HG02938 (cell line): ENCODE measurements at regions not wholly inside any gene's neighbourhood (a gene's known extent, or its start where the extent isn't known, plus 50 kb on each side); places are given as distances from the start of the nearest gene placed in this dataset.

Source experiments
- ATAC-seq: cut with Tn5 transposase; IDR thresholded peaks from one replicate; pipeline ENCODE4 v1.9.1; 2021; ENCODE audit warnings: mild to moderate bottlenecking, moderate library complexity; ENCODE audit not compliant: unreplicated experiment

- ATAC-seq: no peak
These were observed 258.7 kb upstream of the PPP2R3A start for GRCh38 chr3:135706758-135707375.

- ATAC-seq: no peak
These were observed 246.1 kb upstream of the PPP2R3A start for GRCh38 chr3:135719449-135719848.

- ATAC-seq: no peak
These were observed 237.4 kb upstream of the PPP2R3A start for GRCh38 chr3:135728007-135728721.

GRCh38 chr3:135731546-135731945, 234.0 kb upstream of the PPP2R3A start:
- no peak for ATAC-seq

GRCh38 chr3:135736740-135737139, 228.8 kb upstream of the PPP2R3A start:
- ATAC-seq: no peak

- no peak for ATAC-seq
These were observed 225.7 kb upstream of the PPP2R3A start for GRCh38 chr3:135739779-135740178.

GRCh38 chr3:135740211-135740610, 225.3 kb upstream of the PPP2R3A start:
- no peak for ATAC-seq

- ATAC-seq: no peak
These were observed 224.8 kb upstream of the PPP2R3A start for GRCh38 chr3:135740751-135741150.

GRCh38 chr3:135751991-135752390, 213.5 kb upstream of the PPP2R3A start:
- no peak for ATAC-seq

- no peak for ATAC-seq
These were observed 212.7 kb upstream of the PPP2R3A start for GRCh38 chr3:135752851-135753250.

- no peak for ATAC-seq
These were observed 212.0 kb upstream of the PPP2R3A start for GRCh38 chr3:135753506-135753905.

- ATAC-seq: no peak
These were observed 210.0 kb upstream of the PPP2R3A start for GRCh38 chr3:135755330-135756105.

- ATAC-seq: no peak
These were observed 209.3 kb upstream of the PPP2R3A start for GRCh38 chr3:135756106-135756668.

- no peak for ATAC-seq
These were observed 208.1 kb upstream of the PPP2R3A start for GRCh38 chr3:135757421-135757820.

GRCh38 chr3:135758961-135759360, 206.6 kb upstream of the PPP2R3A start:
- no peak for ATAC-seq

- ATAC-seq: no peak
These were observed 205.9 kb upstream of the PPP2R3A start for GRCh38 chr3:135759651-135760050.

GRCh38 chr3:135760581-135760980, 204.9 kb upstream of the PPP2R3A start:
- ATAC-seq: no peak

GRCh38 chr3:135762188-135762856, 203.2 kb upstream of the PPP2R3A start:
- ATAC-seq: no peak

GRCh38 chr3:135766115-135766514, 199.4 kb upstream of the PPP2R3A start:
- ATAC-seq: no peak

GRCh38 chr3:135771760-135772159, 193.8 kb upstream of the PPP2R3A start:
- ATAC-seq: no peak

- ATAC-seq: no peak
These were observed 186.5 kb upstream of the PPP2R3A start for GRCh38 chr3:135779024-135779423.
